ENCODE measurements at regions not wholly inside any gene's neighbourhood (a gene's known extent, or its start where the extent isn't known, plus 50 kb on each side); places are given as distances from the start of the nearest gene placed in this dataset.

GRCh38 chr3:150150633-150151032 is 179.9 kb upstream of the PFN2 start:
- TF ChIP-seq CTCF (IDR thresholded peaks at IDR 0.05; ENCODE audit: insufficient read depth, low read length, poor library complexity, severe bottlenecking) (no peak), EZH2phosphoT487 (conservative IDR thresholded peaks at IDR 0.05; ENCODE audit: low read length) (no peak)
